IPS-20b (cell line): ENCODE measurements at regions not wholly inside any gene's neighbourhood (a gene's known extent, or its start where the extent isn't known, plus 50 kb on each side); places are given as distances from the start of the nearest gene placed in this dataset.

Experiments
- H3K27ac ChIP-seq: one replicate; pipeline ENCODE4 v1.5.1; 2013; ENCODE audit warnings: low read length
- H3K27me3 ChIP-seq: 2 replicates; pipeline ENCODE4 v1.6.1; 2013; ENCODE audit warnings: mild to moderate bottlenecking, low read length, inconsistent platforms; ENCODE audit not compliant: insufficient read depth
- H3K36me3 ChIP-seq: 2 replicates; pipeline ENCODE4 v1.6.1; 2013; ENCODE audit warnings: low read depth, mild to moderate bottlenecking, inconsistent platforms, low read length, moderate library complexity; ENCODE audit not compliant: insufficient read depth
- H3K4me1 ChIP-seq: 2 replicates; pipeline ENCODE4 v1.6.1; 2013; ENCODE audit warnings: mild to moderate bottlenecking, control low read depth, inconsistent platforms, low read length, moderate library complexity; ENCODE audit not compliant: insufficient read depth
- H3K4me3 ChIP-seq: 2 replicates; pipeline ENCODE4 v1.5.1; 2013; ENCODE audit warnings: mild to moderate bottlenecking, low read length, inconsistent platforms
- H3K9ac ChIP-seq: 2 replicates; pipeline ENCODE4 v1.6.1; 2013; ENCODE audit warnings: low read depth, mild to moderate bottlenecking, inconsistent platforms, low read length, moderate library complexity
- H3K9me3 ChIP-seq: 2 replicates; pipeline ENCODE4 v1.6.1; 2013; ENCODE audit warnings: mild to moderate bottlenecking, low read depth, low read length, inconsistent platforms; ENCODE audit not compliant: insufficient read depth

DNA sequence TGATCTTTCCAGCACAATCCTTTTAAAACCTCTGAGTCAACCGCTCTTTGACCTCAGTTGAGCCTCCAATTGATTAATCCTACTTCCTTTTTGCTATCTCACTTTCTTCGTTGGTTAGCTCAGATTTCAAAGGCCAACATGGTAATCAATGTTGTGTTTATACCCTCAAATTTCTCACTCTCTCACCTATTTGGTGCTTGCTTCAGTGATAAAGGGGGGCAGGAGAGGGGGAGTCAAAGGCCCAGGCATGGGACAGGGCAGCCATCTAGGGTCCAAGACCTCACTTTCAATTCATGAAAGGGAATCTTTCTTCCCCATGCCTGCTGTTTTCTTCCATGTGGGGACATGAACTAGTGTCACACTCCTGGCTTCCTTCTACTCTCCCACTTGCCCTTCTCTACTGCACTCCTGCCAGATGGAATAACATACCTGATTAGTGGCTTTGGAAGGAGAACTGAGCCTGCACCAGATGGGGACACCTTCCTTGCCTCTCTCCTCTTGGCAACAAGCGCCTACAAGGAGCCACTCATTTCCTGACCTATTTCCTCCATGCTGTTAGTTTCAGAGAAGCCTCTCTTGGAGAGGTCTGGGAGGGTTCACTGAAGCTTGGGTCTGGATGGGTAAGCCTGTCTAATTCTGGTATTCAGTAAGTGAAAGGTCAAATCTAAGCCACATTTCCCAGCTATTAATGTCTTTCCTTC is 73.3 kb upstream of the ARHGAP29 start:
- Histone ChIP-seq H3K9me3 (no peaks in the 10 kb centered on the region), H3K36me3 (no peaks in the 10 kb centered on the region), H3K4me3 (no peak overlapping the region), H3K4me1 (peaks cover under 1% of the 10 kb centered on the region; the same call in 1 of the 2 replicates), H3K27me3 (no peaks in the 10 kb centered on the region), H3K27ac (no peak overlapping the region), H3K9ac (no peak overlapping the region)

DNA sequence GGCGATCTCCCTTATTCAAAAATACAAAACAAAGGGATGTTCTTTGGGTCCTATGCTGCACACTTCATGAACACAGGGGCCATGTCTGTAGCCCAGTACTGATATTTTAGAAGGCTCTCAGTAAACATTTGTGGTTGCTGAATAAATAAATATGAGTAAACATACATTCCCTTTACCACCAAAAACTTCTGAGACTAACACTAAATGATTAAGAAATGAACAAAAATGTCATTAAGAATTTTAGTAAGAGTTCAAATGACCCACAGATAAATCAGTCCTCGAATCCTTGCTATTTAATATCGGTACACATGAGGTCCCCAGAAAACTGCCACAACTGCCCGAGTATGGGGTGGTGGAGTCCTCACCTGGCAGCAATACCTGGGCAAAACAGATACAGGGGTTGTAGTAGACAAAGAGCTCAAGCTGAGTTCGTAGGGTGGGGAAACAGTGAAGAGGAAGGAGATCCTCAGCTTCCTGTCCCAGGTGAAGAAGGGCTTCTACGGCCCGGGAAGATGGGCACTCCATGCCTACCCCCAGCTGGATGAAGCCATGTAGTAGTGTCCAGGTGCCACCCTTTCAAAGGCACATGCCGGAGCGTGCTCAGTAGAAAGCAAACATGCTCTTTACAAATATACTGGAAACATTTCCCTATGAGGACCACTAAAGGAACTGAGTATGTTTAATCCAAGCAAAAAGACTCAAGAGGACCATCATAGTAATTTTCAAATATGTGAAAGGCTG is 72.6 kb upstream of the ARHGAP29 start:
- Histone ChIP-seq H3K27ac (no peak overlapping the region), H3K4me1 (no peaks in the 10 kb centered on the region), H3K9ac (no peak overlapping the region)

DNA sequence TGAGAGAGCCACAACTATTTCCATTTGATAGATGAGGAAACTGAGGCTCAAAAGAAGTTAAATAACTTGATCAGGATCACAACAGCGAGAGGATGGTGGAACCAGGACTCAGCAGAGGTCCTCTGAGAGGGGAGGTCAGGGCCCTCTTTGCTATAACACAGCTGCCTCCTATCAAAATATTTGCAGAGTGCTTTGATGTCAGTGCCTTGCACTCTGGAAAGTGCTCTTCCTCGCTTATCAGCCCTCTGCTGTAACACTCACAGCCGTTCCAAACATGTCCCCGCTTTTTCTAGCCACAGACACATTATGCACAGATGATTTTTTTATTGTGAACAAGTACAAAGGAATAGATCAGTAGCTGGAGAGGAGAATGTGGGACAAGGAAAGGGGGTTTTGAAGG is 71.8 kb upstream of the ARHGAP29 start:
- no peak overlapping the region for H3K27ac ChIP-seq
- no peak overlapping the region for H3K4me3 ChIP-seq
- H3K36me3 ChIP-seq = no peaks in the 10 kb centered on the region
- H3K9ac ChIP-seq = no peak overlapping the region
- no peaks in the 10 kb centered on the region for H3K27me3 ChIP-seq
- no peaks in the 10 kb centered on the region for H3K9me3 ChIP-seq
- H3K4me1 ChIP-seq = no peaks in the 10 kb centered on the region

More for the DNA sequence above, 72.6 kb upstream of the ARHGAP29 start:
- no peaks in the 10 kb centered on the region for H3K36me3 ChIP-seq
- no peaks in the 10 kb centered on the region for H3K9me3 ChIP-seq
- no peak overlapping the region for H3K4me3 ChIP-seq
- no peaks in the 10 kb centered on the region for H3K27me3 ChIP-seq

DNA sequence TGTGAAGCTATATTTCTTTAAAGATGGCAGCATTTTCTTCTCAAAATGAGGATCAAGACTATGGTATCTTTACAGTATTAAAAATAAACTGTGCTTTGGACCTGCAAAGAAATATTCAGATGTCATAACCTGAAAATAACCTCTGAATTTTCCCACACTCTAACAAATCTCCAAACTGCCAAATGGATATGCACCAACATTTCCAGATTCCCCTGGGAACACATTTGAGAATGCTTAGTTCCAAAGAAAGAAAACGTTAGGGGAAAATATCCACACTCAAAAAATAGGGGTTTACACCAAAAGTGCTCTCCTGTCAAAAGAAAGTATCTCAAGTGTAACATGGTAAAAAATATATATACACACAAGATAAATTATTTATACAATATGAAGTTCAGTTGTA is 69.1 kb upstream of the ARHGAP29 start:
- no peak overlapping the region for H3K27ac ChIP-seq
- H3K36me3 ChIP-seq = no peaks in the 10 kb centered on the region
- no peaks in the 10 kb centered on the region for H3K27me3 ChIP-seq
- no peak overlapping the region for H3K9ac ChIP-seq
- H3K9me3 ChIP-seq = no peaks in the 10 kb centered on the region
- no peak overlapping the region for H3K4me3 ChIP-seq
- H3K4me1 ChIP-seq = no peaks in the 10 kb centered on the region

DNA sequence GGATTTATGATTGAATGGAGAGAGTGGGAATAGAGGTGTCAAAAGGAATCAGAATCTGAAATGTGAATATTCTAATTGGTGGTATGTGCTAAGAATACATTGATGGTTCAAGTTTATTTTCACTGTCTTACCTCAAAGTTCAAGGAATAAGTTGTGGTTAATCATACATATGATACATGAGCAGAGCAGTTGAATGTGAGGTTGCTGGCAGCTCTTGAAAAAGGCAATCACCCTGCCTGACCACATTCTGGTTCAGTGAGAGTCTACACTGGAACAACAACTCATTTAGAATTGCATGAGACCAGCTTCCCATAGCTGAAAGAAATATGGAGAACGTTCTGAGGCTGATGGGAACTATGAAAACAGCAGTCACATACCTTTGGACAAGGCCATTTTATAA is 68.3 kb upstream of the ARHGAP29 start:
- no peaks in the 10 kb centered on the region for H3K36me3 ChIP-seq
- H3K4me3 ChIP-seq = no peak overlapping the region
- H3K9ac ChIP-seq = no peak overlapping the region
- no peaks in the 10 kb centered on the region for H3K9me3 ChIP-seq
- no peaks in the 10 kb centered on the region for H3K27me3 ChIP-seq
- H3K27ac ChIP-seq = no peak overlapping the region
- peaks cover 3% of the 10 kb centered on the region; the same call in 1 of the 2 replicates for H3K4me1 ChIP-seq

DNA sequence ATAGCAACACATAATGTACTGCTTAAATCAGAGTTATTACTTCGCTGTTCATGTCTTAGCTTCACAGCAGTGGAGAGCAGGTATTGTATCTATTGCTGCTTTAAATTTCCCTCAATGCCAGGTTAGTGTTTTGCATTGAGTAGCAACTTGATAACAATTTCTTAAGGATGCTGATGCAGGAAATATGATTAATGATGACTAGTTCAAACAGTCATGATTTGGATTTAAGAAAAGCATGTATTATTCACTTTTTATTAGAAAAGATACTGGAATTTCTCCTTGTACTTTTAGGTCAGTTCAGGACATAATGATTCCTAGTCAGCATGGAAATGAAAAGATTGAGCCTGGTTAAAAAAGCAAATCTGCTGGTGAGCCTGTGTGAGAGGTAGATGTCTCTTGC is 67.2 kb upstream of the ARHGAP29 start:
- Histone ChIP-seq H3K27ac (no peak overlapping the region), H3K9me3 (no peaks in the 10 kb centered on the region), H3K9ac (no peak overlapping the region), H3K4me3 (no peak overlapping the region), H3K27me3 (no peaks in the 10 kb centered on the region), H3K4me1 (peaks cover 14% of the 10 kb centered on the region; the same call in 1 of the 2 replicates), H3K36me3 (no peaks in the 10 kb centered on the region)

DNA sequence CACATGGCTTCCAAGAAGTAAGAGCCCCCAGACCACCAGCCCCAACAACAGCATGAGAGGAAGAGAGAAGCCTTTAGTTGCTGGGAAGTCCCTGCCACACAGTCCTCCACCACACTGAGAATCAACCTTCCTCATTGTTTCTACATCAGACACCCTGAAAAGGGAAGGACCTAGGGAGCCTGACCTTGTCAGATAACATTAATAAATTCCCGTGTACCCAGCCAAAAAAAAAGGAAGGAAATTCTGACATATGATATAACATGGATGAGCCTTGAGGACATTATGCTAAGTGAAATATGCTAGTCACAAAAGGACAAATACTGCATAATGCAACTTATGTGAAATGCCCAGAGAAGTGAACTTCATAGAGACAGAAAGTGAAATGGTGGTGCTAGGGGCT is 65.6 kb upstream of the ARHGAP29 start:
- Histone ChIP-seq H3K9ac (no peak overlapping the region), H3K4me1 (peaks cover 16% of the 10 kb centered on the region; the same call in 1 of the 2 replicates), H3K36me3 (no peaks in the 10 kb centered on the region)

DNA sequence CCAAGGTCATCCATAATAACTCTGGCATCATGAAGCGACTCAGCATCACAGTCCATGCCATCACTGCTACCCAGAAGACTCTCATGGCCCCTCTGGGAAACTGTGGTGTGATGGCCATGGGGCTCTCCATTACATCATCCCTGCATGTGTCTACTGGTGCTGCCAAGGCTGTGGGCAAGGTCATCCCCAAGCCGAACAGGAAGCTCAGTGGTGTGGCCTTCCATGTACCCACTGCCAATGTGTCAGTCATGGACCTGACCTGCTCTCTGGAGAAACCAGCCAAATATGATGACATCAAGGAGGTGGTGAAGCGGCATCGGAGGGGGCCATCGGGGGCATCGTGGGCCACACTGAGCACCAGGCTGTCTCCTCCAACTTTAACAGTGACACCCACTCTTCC is 65.1 kb upstream of the ARHGAP29 start:
- Histone ChIP-seq H3K27ac (no peak overlapping the region), H3K27me3 (no peaks in the 10 kb centered on the region), H3K9ac (no peak overlapping the region), H3K9me3 (no peaks in the 10 kb centered on the region), H3K4me3 (no peak overlapping the region), H3K36me3 (no peaks in the 10 kb centered on the region), H3K4me1 (peaks cover 16% of the 10 kb centered on the region; the same call in 1 of the 2 replicates)

More for the DNA sequence above, 65.6 kb upstream of the ARHGAP29 start:
- Histone ChIP-seq H3K27ac (no peak overlapping the region), H3K4me3 (no peak overlapping the region), H3K27me3 (no peaks in the 10 kb centered on the region), H3K9me3 (no peaks in the 10 kb centered on the region)

DNA sequence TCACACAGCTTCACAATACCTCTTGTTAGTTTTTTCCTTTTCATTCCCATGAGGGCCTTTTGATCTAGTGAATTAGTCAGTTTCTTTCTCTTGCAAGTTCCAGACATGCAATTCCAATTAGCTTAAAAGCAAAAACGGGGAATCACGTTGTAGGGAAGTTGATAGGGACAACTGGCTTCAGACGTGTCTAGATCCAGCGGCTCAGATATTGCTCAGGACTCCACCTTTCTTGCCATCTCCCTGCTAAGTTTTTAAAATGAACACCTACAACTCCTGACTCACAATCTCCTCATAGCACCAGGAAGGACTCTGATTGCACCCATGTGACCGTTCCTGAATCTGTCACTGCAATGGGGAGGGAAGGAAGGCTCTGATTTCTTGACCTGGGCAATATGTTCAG is 63.8 kb upstream of the ARHGAP29 start:
- H3K9ac ChIP-seq = no peak overlapping the region
- H3K36me3 ChIP-seq = no peaks in the 10 kb centered on the region
- no peaks in the 10 kb centered on the region for H3K9me3 ChIP-seq
- H3K27ac ChIP-seq = no peak overlapping the region
- no peak overlapping the region for H3K4me3 ChIP-seq
- peaks cover 16% of the 10 kb centered on the region; the same call in 1 of the 2 replicates for H3K4me1 ChIP-seq
- no peaks in the 10 kb centered on the region for H3K27me3 ChIP-seq

DNA sequence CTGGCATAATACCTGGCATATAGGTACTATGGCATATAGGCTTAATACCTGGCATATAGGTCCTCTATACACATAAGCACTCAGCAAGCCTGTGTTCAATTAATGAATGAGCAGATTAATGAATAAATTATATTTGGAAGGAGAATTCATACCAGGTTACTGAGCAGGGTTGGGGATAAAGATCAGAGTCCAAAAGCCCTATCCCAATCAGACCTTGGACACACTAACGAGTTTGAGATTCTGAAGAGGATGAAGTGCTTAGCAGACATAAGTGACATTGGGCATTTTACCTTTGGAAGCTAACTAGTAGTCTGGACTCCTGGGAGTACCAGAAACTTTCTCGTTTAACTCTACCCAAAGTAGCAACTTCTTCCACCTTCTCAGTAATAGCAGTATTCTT is 63.3 kb upstream of the ARHGAP29 start:
- H3K4me3 ChIP-seq = no peak overlapping the region
- H3K4me1 ChIP-seq = peaks cover 16% of the 10 kb centered on the region; the same call in 1 of the 2 replicates
- H3K9me3 ChIP-seq = no peaks in the 10 kb centered on the region
- no peak overlapping the region for H3K9ac ChIP-seq
- no peaks in the 10 kb centered on the region for H3K27me3 ChIP-seq
- H3K36me3 ChIP-seq = no peaks in the 10 kb centered on the region
- no peak overlapping the region for H3K27ac ChIP-seq

DNA sequence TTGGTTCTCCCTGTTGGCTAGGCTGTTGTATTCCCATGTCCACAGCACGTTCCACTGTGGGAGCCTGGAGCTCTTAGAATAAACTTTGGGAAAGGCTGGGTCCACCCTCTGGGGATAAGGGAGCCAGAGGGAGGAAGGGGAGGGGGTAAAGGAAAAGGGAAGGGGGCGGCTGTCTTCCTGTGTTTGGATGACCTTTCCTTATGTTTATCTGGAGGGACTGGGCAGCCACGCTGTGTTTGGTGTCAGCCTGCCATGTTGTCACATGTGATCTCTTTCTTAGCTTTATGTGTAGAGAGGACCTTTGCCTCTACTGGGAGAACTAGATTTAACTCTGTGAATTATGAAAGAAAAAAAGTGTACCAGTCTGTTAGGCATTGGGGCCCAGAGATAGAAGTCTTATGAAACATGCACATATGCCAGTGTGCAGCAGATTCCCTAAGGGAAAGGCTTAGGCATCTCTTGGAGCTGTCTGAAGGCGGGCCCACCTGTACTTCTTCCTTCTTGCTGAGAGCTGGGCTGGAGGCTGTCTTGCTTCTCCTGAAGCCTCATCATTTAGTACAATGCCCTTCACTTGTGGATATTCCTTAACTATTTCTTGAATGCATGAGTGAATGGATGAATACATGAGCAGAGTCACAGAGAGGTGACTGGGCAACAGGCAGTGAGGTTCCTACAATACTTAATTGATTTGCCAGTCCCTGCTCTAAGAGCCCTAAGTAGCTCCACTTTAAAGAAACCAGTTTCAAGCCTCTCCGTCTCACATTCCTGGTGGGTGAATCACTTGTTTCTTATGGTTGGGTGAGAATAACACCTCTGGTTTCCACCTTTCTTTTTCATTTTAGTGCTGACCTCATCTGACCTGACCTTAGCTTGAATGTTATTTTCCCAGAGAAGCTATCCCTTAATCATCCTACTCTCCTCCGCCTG is 62.5 kb upstream of the ARHGAP29 start:
- H3K27me3 ChIP-seq = no peaks in the 10 kb centered on the region
- H3K36me3 ChIP-seq = no peaks in the 10 kb centered on the region
- no peak overlapping the region for H3K27ac ChIP-seq
- H3K9me3 ChIP-seq = no peaks in the 10 kb centered on the region
- peaks cover 16% of the 10 kb centered on the region; the same call in 1 of the 2 replicates for H3K4me1 ChIP-seq
- no peak overlapping the region for H3K9ac ChIP-seq
- no peak overlapping the region for H3K4me3 ChIP-seq
